GM12892 (cell line): ENCODE measurements at regions not wholly inside any gene's neighbourhood (a gene's known extent, or its start where the extent isn't known, plus 50 kb on each side); places are given as distances from the start of the nearest gene placed in this dataset.

ENCODE experiments used
- POLR2A ChIP-seq: IDR thresholded peaks from 2 replicates; pipeline ENCODE4 v1.6.1; 2011; ENCODE audit warnings: low read depth, low read length, control low read depth
- TAF1 ChIP-seq: IDR thresholded peaks from 2 replicates; pipeline ENCODE4 v1.6.1; 2011; ENCODE audit warnings: low read depth, mild to moderate bottlenecking, control low read depth, low read length, borderline replicate concordance

DNA sequence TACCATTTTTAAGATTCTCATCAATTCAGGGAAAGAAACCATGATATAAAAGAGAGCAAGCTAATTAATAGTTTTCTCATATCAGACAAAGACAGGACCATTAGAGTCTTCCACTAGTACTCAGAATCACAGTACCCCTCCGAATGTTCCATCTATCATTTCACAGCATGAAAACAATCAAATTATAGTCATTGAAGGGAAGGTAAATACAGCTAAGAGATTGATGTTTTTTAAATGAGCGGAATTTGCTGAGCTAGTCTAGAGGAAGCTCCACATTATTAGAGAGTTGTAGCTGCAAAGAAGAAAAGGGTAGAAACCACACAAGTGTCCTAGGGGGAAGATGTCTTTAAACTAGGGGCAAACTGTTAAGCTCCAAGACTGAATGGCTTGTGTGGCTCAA lies 808.9 kb downstream of the CDH11 start:
- TF ChIP-seq POLR2A (no peak), TAF1 (no peak)
